PC-3 (cell line): ENCODE measurements at regions not wholly inside any gene's neighbourhood (a gene's known extent, or its start where the extent isn't known, plus 50 kb on each side); places are given as distances from the start of the nearest gene placed in this dataset.

ENCODE experiments used
- ATAC-seq: fragments of 200-7000 bp; cut with Tn5 transposase; 2 replicates; pipeline ENCODE4 v1.9.1; 2020; ENCODE audit warnings: mild to moderate bottlenecking, moderate library complexity
- BruUV-seq: library from RNA; stranded (reverse); fragments of 400-500 nt; replicated peaks from 2 replicates; lab custom pipeline; 2021; lab: Mats Ljungman, UMichigan
- CTCF ChIA-PET: fragments of 300-600 bp; sonication (Branson Sonifier 250); formaldehyde crosslinking; loops from one replicate; lab custom pipeline; 2022; ENCODE audit warnings: antibody characterized with exemption; lab: Charles Lee
- POLR2A ChIA-PET: fragments of 300-600 bp; sonication (Branson Sonifier 250); formaldehyde crosslinking; loops from one replicate; lab custom pipeline; 2022; ENCODE audit warnings: antibody characterized with exemption; ENCODE audit not compliant: unreplicated experiment; lab: Charles Lee
- DNase-seq: peaks from one replicate; pipeline ENCODE4 v3.0.0-alpha.2; 2015
- H2AFZ ChIP-seq: fragments of 300-600 bp; sonication (generic); 2 replicates; pipeline ENCODE4 v1.6.0; 2016; ENCODE audit warnings: antibody characterized with exemption, low read length
- H3F3A ChIP-seq: fragments of 300-600 bp; sonication (generic); one replicate; pipeline ENCODE4 v1.6.0; 2017; ENCODE audit warnings: antibody characterized with exemption, low read length, control low read depth, mild to moderate bottlenecking; ENCODE audit not compliant: unreplicated experiment
- H3K27ac ChIP-seq: fragments of 300-600 bp; sonication (generic); 2 replicates; pipeline ENCODE4 v1.5.1; 2016; ENCODE audit warnings: mild to moderate bottlenecking, low read length
- H3K27me3 ChIP-seq: fragments of 300-600 bp; sonication (generic); 2 replicates; pipeline ENCODE4 v1.6.1; 2016; ENCODE audit warnings: low read length, mixed read lengths
- H3K36me3 ChIP-seq: fragments of 300-600 bp; sonication (generic); 2 replicates; pipeline ENCODE4 v1.6.1; 2016; ENCODE audit warnings: low read depth, mixed run types, low read length, mixed read lengths
- H3K4me1 ChIP-seq: fragments of 300-600 bp; sonication (generic); 2 replicates; pipeline ENCODE4 v1.5.1; 2016; ENCODE audit warnings: low read length; ENCODE audit not compliant: insufficient read depth
- H3K4me2 ChIP-seq: fragments of 300-600 bp; sonication (generic); 2 replicates; pipeline ENCODE4 v1.6.0; 2016; ENCODE audit warnings: low read length
- H3K4me3 ChIP-seq: fragments of 300-600 bp; sonication (generic); 2 replicates; pipeline ENCODE4 v1.5.1; 2016; ENCODE audit warnings: mild to moderate bottlenecking, low read length, mixed read lengths
- H3K79me2 ChIP-seq: fragments of 300-600 bp; sonication (generic); 2 replicates; pipeline ENCODE4 v1.6.1; 2017; ENCODE audit warnings: low read length, mixed read lengths
- H3K9ac ChIP-seq: fragments of 300-600 bp; sonication (generic); 2 replicates; pipeline ENCODE4 v1.6.0; 2016; ENCODE audit warnings: mild to moderate bottlenecking, low read length
- H3K9me2 ChIP-seq: fragments of 300-600 bp; sonication (generic); replicated peaks from 2 replicates; pipeline ENCODE4 v1.6.1; 2016; ENCODE audit warnings: mixed run types, low read length, mixed read lengths
- H3K9me3 ChIP-seq: fragments of 300-600 bp; sonication (generic); 2 replicates; pipeline ENCODE4 v1.6.1; 2016; ENCODE audit warnings: low read length, mixed read lengths
- H4K20me1 ChIP-seq: fragments of 300-600 bp; sonication (generic); 2 replicates; pipeline ENCODE4 v1.6.1; 2016; ENCODE audit warnings: low read length, mixed read lengths
- CTCF ChIP-seq: fragments of 300-600 bp; sonication (generic); conservative IDR thresholded peaks from 2 replicates; pipeline ENCODE4 v1.5.1; 2017; ENCODE audit warnings: antibody characterized with exemption, low read depth, mild to moderate bottlenecking, low read length
- EZH2 ChIP-seq: fragments of 300-600 bp; sonication (generic); IDR thresholded peaks from one replicate; pipeline ENCODE4 v1.6.1; 2017; ENCODE audit warnings: antibody characterized with exemption, mild to moderate bottlenecking, low read length; ENCODE audit not compliant: unreplicated experiment
- EZH2phosphoT487 ChIP-seq: fragments of 300-600 bp; sonication (generic); IDR thresholded peaks from 2 replicates; pipeline ENCODE4 v1.6.1; 2018; ENCODE audit warnings: mild to moderate bottlenecking, antibody characterized with exemption, low read length, borderline replicate concordance
- intact Hi-C: fragments of 100-400 bp; cut with micrococcal nuclease; formaldehyde crosslinking; loops from 2 replicates; pipeline ENCODE4 v1.9.0; 2023

DNA sequence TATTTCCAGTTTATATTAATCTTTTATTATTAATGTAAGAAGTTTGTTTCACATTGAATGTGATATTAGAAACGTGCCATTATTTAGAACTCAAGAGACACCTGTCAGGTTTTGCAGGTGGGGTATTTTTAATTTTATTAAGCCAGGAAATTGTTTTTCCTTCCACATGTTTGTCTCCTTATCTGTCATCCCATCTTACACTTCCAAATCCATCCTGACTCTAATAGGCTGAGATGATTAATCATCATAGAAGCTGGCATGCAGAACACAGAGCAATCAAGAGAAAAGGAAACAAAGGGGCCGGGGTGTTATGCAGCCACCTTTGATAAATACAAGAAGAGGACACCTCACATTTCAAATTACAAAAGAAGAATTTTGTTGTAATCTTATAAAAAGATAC, 506.5 kb downstream of the ISL1 start:
- H3K27ac ChIP-seq, result no peak overlapping the region
- H3K9me3 ChIP-seq, result no peaks in the 10 kb centered on the region
- no peaks in the 10 kb centered on the region for H4K20me1 ChIP-seq
- no peaks in the 10 kb centered on the region for H3K36me3 ChIP-seq
- no peaks in the 10 kb centered on the region for H3K27me3 ChIP-seq
- intact Hi-C loops, result no loop called here
- H3K4me2 ChIP-seq, result no peak overlapping the region
- no peak for ATAC-seq
- no TSS peak for BruUV-seq
- no peak for DNase-seq
- H2AFZ ChIP-seq, result no peak overlapping the region
- H3K4me1 ChIP-seq, result peaks cover 22% of the 10 kb centered on the region
- TF ChIP-seq EZH2phosphoT487, result no peak
- no peak for TF ChIP-seq EZH2
- TF ChIP-seq CTCF, result no peak
- H3K4me3 ChIP-seq, result no peak overlapping the region
- H3K9me2 ChIP-seq, result no peaks in the 10 kb centered on the region
- CTCF ChIA-PET, result no interaction called here
- no peaks in the 10 kb centered on the region for H3F3A ChIP-seq
- no peak overlapping the region for H3K9ac ChIP-seq
- no peaks in the 10 kb centered on the region for H3K79me2 ChIP-seq
- POLR2A ChIA-PET, result no interaction called here

GRCh38 chr5:51890435-51891116, 507.3 kb downstream of the ISL1 start:
- Histone ChIP-seq H4K20me1 (no peaks in the 10 kb centered on the region), H3K4me2 (no peak overlapping the region), H3K79me2 (no peaks in the 10 kb centered on the region), H3K9me2 (no peaks in the 10 kb centered on the region), H3K4me1 (peaks cover 22% of the 10 kb centered on the region), H3K27ac (no peak overlapping the region), H3K9me3 (no peaks in the 10 kb centered on the region), H3F3A (no peaks in the 10 kb centered on the region), H3K27me3 (no peaks in the 10 kb centered on the region), H2AFZ (no peak overlapping the region), H3K4me3 (no peak overlapping the region), H3K9ac (no peak overlapping the region), H3K36me3 (no peaks in the 10 kb centered on the region)
- CTCF ChIA-PET, result no interaction called here
- BruUV-seq, result no TSS peak
- intact Hi-C loops, result no loop called here
- TF ChIP-seq CTCF (no peak), EZH2phosphoT487 (no peak), EZH2 (no peak)
- POLR2A ChIA-PET, result no interaction called here
- DNase-seq, result no peak
- ATAC-seq, result no peak

DNA sequence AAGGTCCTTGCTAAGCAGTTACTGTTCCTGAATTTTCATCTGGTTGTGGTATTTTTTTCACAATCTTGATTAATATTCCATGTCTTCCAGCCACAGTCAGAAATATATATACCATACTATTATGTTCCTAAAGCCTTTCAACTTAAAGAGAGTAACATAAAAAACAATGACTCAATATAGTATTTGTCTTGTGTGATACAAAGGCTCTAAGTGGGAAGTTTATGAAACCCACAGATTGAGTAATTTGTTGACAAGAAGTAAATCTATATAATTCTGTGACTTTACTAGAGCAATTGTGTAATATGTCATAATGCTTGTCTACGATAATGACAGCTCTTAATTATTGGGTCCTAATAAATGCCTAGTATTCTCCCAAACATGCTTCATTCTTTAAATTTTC, 509.4 kb downstream of the ISL1 start:
- BruUV-seq, result no TSS peak
- Histone ChIP-seq H3K4me3 (no peak overlapping the region), H3K9me2 (no peaks in the 10 kb centered on the region), H3K79me2 (no peaks in the 10 kb centered on the region), H3K4me1 (peaks cover 22% of the 10 kb centered on the region), H4K20me1 (no peaks in the 10 kb centered on the region), H3K27me3 (no peaks in the 10 kb centered on the region), H3K4me2 (peak overlapping the region; percentile 53), H3K9ac (peak overlapping the region; percentile 17; the same call in 1 of the 2 replicates), H2AFZ (no peak overlapping the region), H3K27ac (peak overlapping the region; percentile 71), H3F3A (no peaks in the 10 kb centered on the region), H3K9me3 (no peaks in the 10 kb centered on the region), H3K36me3 (no peaks in the 10 kb centered on the region)
- ChIA-PET CTCF (no interaction called here), POLR2A (no interaction called here)
- peak; percentile 64 for DNase-seq
- no peak for TF ChIP-seq CTCF
- no peak for TF ChIP-seq EZH2
- ATAC-seq, result peak; percentile 78
- intact Hi-C loops, result loop anchor here (2.0 kb wide), 1 partner anchor 32 kb away; no protein-coding TSS in a partner anchor
